ENCODE measurements at regions not wholly inside any gene's neighbourhood (a gene's known extent, or its start where the extent isn't known, plus 50 kb on each side); places are given as distances from the start of the nearest gene placed in this dataset.
"Not testable (repeated sequence)": the region's sequence is repeated elsewhere in the genome, so short reads cannot be mapped to it uniquely, and the experiment has no call there.

DNA sequence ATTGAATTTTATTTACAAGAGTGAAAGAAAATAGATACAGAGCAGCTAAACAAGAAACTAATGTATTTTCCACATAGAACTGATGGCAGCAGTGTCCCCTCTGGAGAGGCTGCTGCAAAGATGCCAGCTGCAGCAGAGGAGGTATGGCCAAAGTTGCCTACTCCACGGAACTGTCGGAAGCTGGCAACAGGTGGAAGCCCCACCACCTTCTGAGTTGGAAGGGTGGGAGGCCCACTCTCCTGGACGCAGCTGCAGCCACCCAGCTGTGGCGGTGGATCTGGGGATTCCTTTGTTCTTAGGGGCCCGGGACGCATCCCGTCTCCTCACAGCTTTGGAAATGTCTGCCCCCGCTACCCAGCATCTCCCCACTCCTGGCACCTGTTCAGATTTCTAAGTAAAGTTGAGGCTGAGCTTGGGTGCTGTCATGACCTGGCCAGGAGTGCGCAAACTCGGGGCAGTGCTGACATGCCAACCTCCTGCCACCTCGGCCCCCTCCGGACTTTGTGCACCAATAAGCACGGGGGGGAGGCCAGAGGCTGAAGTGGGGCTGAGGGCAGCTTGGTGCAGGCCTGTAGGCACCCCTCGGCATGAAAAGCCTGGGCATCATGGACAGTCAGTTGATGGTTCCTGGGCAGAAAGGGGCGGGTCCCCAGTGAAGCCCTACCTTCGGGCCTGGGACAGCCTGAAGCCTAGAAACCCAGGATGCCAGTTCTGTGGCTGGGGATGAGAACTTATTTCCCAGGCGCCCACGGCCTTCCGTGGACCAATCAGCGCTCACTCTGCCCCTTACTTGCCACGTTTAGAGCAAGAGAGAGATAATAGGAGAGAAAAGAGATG lies 1071.4 kb downstream of the JRKL start:
- no peak for DNase-seq

GRCh38 chr11:97461934-97462333 lies 1072.1 kb downstream of the JRKL start:
- DNase-seq = no peak

DNA sequence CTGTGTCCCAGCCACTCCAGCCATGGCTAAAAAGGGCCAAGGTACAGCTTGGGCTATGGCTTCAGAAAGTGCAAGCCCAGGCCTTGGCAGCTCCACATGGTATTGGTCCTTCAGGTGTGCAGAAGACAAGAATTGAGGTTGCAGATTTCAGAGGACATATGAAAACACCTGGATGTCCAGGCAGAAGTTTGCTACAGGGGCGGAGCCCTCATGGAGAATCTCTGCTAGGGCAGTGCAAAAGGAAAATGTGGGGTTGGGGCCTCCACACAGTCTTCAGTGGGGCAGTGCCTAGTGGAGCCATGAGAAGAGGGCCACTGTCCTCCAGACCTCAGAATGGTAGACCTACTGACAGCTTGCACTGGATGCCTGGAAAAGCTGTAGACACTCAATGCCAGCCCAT lies 1074.1 kb downstream of the JRKL start:
- DNase-seq = no peak

- no peak for DNase-seq
Measured at GRCh38 chr11:97471480-97471879, 1081.7 kb downstream of the JRKL start.

DNA sequence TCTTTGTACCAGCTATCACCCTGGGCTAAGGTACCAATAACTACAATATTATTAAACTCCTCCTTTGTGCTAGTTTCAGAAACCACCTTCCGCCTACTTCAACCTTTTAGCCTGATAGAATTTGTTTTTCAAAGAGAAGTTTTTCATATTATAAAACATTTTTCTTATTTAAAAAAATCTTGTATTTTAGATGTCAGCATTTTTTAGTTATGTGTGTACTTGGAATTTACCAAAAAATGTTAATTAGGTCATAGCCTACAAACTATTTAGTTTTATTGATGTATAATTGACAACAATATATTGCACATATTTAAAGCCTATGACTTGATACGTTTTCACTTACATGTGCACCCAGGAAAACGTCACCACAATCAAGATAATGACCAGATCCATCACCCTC lies 1097.6 kb downstream of the JRKL start:
- DNase-seq = no peak

DNA sequence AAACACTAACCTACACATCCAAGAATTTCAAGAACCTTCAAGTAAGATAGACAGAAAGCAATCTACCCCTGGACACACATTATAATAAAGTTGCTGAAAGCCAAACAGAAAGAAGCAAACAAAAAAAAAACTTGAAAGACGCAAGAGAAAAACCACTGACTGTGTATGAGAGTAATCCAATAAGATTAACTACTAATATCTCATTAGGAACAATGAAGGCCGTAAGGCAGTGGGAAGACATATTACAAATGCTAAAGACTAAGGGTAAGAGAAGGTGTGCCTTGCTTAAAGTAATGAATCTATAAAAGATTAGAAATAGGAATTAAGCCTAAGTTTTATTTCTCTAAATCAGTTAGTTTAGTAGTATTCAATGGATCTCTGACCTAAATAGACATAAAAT lies 1109.1 kb downstream of the JRKL start:
- no peak for DNase-seq

GRCh38 chr11:97502201-97502600 lies 1112.4 kb downstream of the JRKL start:
- no peak for DNase-seq

DNA sequence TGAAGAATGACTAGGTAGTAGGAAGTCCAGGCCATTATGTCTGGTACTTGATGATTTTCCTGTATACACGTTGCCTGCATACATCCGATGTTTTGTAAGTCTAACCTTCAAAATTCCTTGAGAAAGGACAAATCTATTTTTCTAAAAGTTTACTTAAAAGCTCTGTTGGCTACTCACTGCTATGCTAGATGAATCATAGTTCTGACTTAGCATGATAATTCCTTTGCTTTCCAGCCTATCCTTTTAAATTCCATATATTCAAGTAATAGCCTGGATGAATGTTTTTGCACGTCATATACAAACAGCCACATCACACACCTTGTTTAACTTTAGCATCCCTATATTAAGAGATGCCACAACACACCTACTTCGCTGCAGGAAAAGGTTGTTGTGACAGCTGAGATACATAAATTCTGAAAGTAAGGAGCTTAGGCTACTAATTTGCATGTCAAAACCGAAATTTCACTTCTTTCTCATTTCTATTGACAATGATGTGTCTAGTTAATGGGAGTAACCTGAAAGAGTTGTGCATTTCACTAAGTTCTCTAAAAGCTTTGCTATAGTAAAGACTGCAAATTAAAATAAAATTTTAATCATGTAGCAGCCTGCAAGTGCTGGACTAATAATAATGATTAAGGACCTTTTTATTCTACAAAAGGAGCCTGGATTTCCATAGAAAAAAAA lies 1116.4 kb downstream of the JRKL start:
- no peak for DNase-seq

- no peak for DNase-seq
Measured at GRCh38 chr11:97514446-97514845, 1124.6 kb downstream of the JRKL start.

DNA sequence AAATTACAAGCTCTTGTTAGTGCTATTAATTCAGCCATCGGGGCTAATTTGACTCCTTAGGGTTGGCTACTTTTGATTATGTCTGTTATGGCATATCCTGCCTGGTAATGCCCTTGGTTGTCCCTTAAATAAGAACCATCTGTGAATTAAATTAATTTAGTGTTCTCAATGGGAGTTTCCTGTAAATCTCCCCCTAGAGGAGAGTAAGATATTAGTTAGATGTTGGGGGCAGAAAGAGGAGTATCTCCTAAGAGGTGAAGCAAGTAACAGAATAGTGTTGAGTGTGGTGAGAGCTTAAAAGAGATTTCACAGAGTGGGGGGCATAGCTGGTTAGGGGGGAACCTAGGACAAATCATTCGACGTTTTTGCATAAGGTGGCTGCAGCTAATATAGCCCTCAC lies 1126.9 kb downstream of the JRKL start:
- DNase-seq = no peak

DNA sequence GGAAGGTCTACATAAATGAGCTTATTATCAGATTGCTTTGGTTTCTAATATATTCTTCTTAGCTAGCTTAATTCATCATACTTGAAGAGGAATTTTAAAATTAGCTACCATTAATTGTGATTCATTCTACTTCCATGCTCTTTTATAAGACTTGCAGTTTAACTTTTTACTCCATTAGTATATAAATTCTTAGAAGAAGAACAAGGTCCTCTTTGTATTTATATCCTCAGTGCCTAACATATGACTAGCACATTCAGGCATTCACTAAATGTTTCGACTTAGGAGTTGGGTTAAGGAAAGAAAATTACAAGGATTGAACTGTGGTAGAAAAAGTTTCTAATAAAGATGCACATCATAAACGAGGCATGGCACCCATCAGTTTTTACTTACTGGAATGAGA lies 1135.5 kb downstream of the JRKL start:
- no peak for DNase-seq

DNA sequence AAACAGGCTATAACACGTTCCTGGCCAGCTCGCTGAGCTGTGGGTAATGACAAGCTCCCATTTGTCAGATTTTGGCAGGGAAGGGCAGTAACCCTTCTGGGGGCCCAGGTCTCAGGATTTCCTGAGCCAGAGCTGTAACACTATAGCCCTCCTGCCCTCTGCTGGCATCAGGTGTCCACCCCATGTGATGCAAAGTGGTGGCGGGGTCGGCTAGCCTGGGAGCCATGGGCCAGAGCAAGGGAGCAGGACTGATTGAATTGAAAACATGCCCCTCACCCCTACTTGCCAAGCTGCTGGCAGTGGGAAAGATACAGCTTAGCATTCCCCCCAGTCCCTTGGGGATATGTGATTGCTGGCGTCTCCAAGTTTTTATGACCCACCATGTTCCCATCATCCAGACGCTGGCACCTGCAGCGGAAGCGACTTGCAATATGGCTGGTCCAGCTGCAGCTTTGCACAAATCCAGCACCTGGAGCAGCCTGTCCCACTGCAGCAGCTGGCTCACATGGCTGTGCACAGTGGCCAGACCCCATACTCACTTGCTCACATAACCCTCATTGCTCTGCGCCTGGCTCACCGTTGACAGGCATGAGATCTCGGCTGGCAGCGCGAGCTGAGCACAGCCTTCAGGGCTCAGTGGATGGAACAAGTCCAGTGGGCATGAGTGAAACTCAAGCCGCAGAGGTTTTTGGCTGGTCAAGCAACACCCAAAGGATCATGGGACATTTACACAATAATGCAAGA lies 1147.8 kb downstream of the JRKL start:
- no peak for DNase-seq

GRCh38 chr11:97544431-97544830 lies 1154.6 kb downstream of the JRKL start:
- DNase-seq = no peak

GRCh38 chr11:97548280-97548679 lies 1158.5 kb downstream of the JRKL start:
- no peak for DNase-seq

- DNase-seq = no peak
Measured at GRCh38 chr11:97557399-97557798, 1167.6 kb downstream of the JRKL start.

DNA sequence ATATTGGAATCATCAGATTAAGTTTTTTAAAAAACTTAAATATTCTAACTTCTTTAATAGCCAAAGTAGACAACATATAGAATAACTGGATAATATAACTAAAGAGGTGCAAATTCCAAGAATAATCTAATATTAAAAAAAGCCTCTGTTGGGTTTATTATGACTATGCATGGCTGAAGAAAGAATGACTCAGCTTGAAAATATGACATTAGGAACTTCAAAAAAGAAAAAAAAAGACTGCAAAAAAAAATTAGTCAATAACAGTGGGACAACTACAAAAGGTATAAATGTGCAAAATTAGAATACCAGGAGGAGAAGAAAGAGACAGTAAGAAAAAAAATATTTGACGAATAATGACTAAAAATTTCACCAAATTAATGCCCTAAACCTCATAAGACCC lies 1178.0 kb downstream of the JRKL start:
- no peak for DNase-seq

GRCh38 chr11:97570636-97571035 lies 1180.8 kb downstream of the JRKL start:
- no peak for DNase-seq

GRCh38 chr11:97573771-97574170 lies 1184.0 kb downstream of the JRKL start:
- DNase-seq = not testable (repeated sequence)

DNA sequence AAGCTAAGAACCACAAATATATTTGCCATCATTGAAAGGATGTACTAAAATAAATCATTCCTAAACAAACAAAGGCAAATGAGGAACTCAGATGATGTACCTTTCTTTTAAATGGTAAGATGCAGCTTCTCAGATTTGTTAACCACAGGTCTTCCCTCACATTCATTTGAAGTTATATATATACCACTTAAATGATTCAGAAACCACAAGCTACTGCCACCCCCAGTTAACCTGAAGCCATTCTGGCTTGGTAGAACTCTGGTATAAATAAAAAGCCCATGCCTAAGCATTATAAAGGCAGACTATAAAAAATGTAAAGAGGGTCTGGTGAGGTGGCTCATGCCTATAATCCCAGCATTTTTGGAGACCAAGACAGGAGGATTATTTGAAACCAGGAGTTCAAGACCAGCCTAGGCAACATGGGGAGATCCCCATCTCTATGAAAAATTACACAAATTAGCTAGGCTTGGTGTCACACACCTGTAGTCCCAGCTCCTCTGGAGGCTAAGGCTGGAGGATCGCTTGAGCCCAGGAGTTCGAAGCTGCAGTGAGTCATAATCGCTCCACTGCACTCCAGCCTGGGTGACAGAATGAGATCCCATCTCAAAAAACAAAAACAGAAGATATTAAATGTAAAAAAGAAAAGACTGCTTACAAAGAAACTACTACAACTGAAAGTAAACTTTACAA lies 1185.3 kb downstream of the JRKL start:
- DNase-seq = no peak

GRCh38 chr11:97607291-97608000 lies 1217.6 kb downstream of the JRKL start:
- DNase-seq = no peak

- no peak for DNase-seq
Measured at GRCh38 chr11:97610000-97610399, 1220.2 kb downstream of the JRKL start.

DNA sequence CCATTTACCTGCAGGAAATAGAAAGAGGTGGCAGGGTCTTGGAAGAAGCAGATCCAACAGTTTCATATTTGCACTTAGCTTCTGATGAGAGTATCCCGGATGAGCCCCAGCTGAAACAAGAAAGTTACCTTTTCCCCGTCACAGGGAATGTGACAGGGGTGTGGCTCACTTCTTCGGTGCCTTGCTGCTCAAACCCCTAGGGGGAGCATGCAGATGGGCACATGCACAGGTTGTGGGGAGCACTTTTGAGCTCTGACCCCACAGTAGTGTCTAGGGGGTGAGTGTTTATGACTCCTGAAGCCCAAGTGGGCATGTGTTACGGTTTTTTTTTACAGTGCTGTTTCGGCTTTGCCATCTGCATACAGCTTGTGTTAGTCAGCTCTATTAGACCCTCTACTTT lies 1221.0 kb downstream of the JRKL start:
- DNase-seq = no peak

- DNase-seq = no peak
Measured at GRCh38 chr11:97611345-97611744, 1221.5 kb downstream of the JRKL start.
